ENCODE measurements at regions not wholly inside any gene's neighbourhood (a gene's known extent, or its start where the extent isn't known, plus 50 kb on each side); places are given as distances from the start of the nearest gene placed in this dataset.
"Not testable (repeated sequence)": the region's sequence is repeated elsewhere in the genome, so short reads cannot be mapped to it uniquely, and the experiment has no call there.

DNA sequence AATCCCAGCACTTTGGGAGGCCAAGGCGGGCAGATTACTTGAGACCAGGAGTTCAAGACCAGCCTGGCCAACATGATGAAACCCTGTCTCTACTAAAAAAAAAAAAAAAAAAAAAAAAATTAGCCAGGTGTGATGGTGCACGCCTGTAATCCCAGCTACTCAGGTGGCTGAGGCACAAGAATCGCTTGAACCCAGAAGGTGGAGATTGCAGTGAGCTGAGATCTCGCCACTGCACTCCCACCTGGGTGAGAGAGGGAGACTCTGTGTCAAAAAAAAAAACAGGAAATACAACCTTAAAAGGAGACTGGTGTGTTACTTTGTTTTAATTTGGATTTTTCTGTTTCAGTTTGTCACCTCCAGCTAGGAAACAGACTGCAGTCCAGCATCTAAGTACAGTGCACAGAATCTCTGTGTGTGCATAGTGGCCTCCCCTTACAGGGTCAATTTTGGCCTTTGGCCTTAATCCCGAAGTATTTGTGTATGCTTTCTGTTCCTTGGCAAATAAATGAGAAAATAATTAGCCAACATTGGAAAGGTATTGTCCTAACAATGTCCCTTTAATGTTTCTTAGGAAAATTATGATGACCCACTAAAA lies 266.1 kb downstream of the GOLGA6L6 start:
- TF ChIP-seq, protein P1, sequence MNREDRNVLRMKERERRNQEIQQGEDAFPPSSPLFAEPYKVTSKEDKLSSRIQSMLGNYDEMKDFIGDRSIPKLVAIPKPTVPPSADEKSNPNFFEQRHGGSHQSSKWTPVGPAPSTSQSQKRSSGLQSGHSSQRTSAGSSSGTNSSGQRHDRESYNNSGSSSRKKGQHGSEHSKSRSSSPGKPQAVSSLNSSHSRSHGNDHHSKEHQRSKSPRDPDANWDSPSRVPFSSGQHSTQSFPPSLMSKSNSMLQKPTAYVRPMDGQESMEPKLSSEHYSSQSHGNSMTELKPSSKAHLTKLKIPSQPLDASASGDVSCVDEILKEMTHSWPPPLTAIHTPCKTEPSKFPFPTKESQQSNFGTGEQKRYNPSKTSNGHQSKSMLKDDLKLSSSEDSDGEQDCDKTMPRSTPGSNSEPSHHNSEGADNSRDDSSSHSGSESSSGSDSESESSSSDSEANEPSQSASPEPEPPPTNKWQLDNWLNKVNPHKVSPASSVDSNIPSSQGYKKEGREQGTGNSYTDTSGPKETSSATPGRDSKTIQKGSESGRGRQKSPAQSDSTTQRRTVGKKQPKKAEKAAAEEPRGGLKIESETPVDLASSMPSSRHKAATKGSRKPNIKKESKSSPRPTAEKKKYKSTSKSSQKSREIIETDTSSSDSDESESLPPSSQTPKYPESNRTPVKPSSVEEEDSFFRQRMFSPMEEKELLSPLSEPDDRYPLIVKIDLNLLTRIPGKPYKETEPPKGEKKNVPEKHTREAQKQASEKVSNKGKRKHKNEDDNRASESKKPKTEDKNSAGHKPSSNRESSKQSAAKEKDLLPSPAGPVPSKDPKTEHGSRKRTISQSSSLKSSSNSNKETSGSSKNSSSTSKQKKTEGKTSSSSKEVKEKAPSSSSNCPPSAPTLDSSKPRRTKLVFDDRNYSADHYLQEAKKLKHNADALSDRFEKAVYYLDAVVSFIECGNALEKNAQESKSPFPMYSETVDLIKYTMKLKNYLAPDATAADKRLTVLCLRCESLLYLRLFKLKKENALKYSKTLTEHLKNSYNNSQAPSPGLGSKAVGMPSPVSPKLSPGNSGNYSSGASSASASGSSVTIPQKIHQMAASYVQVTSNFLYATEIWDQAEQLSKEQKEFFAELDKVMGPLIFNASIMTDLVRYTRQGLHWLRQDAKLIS (CRISPR knock-in tag; IDR thresholded peaks at IDR 0.05; ENCODE audit: borderline replicate concordance) = not testable (repeated sequence)
- TF ChIP-seq, protein P2, sequence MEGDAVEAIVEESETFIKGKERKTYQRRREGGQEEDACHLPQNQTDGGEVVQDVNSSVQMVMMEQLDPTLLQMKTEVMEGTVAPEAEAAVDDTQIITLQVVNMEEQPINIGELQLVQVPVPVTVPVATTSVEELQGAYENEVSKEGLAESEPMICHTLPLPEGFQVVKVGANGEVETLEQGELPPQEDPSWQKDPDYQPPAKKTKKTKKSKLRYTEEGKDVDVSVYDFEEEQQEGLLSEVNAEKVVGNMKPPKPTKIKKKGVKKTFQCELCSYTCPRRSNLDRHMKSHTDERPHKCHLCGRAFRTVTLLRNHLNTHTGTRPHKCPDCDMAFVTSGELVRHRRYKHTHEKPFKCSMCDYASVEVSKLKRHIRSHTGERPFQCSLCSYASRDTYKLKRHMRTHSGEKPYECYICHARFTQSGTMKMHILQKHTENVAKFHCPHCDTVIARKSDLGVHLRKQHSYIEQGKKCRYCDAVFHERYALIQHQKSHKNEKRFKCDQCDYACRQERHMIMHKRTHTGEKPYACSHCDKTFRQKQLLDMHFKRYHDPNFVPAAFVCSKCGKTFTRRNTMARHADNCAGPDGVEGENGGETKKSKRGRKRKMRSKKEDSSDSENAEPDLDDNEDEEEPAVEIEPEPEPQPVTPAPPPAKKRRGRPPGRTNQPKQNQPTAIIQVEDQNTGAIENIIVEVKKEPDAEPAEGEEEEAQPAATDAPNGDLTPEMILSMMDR (IDR thresholded peaks at IDR 0.05) = not testable (repeated sequence)
- TF ChIP-seq NR2C2, JUN (CRISPR knock-in tag; IDR thresholded peaks at IDR 0.05): not testable (repeated sequence)
- TF ChIP-seq, protein P3, sequence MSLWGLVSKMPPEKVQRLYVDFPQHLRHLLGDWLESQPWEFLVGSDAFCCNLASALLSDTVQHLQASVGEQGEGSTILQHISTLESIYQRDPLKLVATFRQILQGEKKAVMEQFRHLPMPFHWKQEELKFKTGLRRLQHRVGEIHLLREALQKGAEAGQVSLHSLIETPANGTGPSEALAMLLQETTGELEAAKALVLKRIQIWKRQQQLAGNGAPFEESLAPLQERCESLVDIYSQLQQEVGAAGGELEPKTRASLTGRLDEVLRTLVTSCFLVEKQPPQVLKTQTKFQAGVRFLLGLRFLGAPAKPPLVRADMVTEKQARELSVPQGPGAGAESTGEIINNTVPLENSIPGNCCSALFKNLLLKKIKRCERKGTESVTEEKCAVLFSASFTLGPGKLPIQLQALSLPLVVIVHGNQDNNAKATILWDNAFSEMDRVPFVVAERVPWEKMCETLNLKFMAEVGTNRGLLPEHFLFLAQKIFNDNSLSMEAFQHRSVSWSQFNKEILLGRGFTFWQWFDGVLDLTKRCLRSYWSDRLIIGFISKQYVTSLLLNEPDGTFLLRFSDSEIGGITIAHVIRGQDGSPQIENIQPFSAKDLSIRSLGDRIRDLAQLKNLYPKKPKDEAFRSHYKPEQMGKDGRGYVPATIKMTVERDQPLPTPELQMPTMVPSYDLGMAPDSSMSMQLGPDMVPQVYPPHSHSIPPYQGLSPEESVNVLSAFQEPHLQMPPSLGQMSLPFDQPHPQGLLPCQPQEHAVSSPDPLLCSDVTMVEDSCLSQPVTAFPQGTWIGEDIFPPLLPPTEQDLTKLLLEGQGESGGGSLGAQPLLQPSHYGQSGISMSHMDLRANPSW (CRISPR knock-in tag; conservative IDR thresholded peaks at IDR 0.05; ENCODE audit: low read depth) = not testable (repeated sequence)
- TF ChIP-seq, protein P4, sequence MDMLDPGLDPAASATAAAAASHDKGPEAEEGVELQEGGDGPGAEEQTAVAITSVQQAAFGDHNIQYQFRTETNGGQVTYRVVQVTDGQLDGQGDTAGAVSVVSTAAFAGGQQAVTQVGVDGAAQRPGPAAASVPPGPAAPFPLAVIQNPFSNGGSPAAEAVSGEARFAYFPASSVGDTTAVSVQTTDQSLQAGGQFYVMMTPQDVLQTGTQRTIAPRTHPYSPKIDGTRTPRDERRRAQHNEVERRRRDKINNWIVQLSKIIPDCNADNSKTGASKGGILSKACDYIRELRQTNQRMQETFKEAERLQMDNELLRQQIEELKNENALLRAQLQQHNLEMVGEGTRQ (CRISPR knock-in tag; IDR thresholded peaks at IDR 0.05) = not testable (repeated sequence)
